Testis (tissue), 2 donors: ENCODE measurements at regions not wholly inside any gene's neighbourhood (a gene's known extent, or its start where the extent isn't known, plus 50 kb on each side); places are given as distances from the start of the nearest gene placed in this dataset.

Experiments used
- DNase-seq: peaks from one replicate; pipeline ENCODE4 v3.0.0-alpha.2; 2019
- H3K27ac ChIP-seq, 2 donors: fragments of 200-600 bp; sonication (generic); one replicate each; pipeline ENCODE4 v1.5.1; 2019
- H3K27me3 ChIP-seq: fragments of 200-600 bp; sonication (generic); one replicate; pipeline ENCODE4 v1.5.1; 2019
- H3K36me3 ChIP-seq: fragments of 200-600 bp; sonication (generic); one replicate; pipeline ENCODE4 v1.5.1; 2017; ENCODE audit warnings: low read depth; ENCODE audit errors: missing control alignments
- H3K4me1 ChIP-seq: fragments of 200-600 bp; sonication (generic); one replicate; pipeline ENCODE4 v1.5.1; 2019
- H3K4me3 ChIP-seq, 2 donors: fragments of 200-600 bp; sonication (generic); one replicate each; pipeline ENCODE4 v1.5.1; 2017 to 2019
- H3K9me3 ChIP-seq: fragments of 200-600 bp; sonication (generic); one replicate; pipeline ENCODE4 v1.5.1; 2017
- POLR2A ChIP-seq: fragments of 450-650 bp; IDR thresholded peaks from one replicate; pipeline ENCODE4 v1.6.1; 2017; ENCODE audit warnings: antibody characterized with exemption, mild to moderate bottlenecking, moderate library complexity
- WGBS, 2 donors: methylation state at CpG; one replicate each; pipeline ENCODE4 v1.1.5; 2018; 5-methylcytosine and 5-hydroxymethylcytosine counted together
- intact Hi-C: fragments of 100-400 bp; cut with DNase I; formaldehyde crosslinking; loops from one replicate; pipeline ENCODE4 v1.15.1; 2023; ENCODE audit warnings: low total_unique reads
- TF ChIP-seq, protein P1 (sequence below), 3 experiments: fragments of 450-650 bp in 2 of 3; fragments of 200-600 bp in 1 of 3; sonication (generic) in 1 of 3; IDR thresholded peaks; one replicate each; pipeline ENCODE4 v1.5.1; 2016 to 2019; ENCODE audit warnings: antibody characterized with exemption in 3 of 3, mild to moderate bottlenecking in 2 of 3, moderate library complexity in 1 of 3

DNA sequence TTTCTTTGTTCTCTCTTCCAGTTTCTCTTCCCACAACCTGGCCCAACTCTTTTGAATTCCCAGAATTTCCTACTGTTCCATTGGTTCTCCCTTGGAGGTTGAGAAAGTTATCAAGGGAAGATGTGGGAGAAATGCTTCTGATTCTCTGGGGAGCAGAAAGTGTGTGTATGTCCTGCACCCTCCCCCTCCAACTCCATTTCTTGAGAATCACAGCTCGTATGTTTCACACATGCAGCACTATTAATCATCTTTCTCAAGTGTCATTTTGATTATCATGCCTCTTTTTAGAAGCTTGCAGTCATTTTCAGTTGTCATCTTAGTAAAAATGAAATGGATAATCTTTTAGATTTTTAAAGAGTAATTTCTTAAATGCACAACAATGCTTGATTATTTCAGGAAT, 296.8 kb upstream of the SLC39A10 start:
- no peaks in the 10 kb centered on the region for H3K4me1 ChIP-seq
- H3K4me3 ChIP-seq: no peak overlapping the region
- intact Hi-C loops: no loop called here
- DNase-seq: no peak
- H3K9me3 ChIP-seq: no peaks in the 10 kb centered on the region
- H3K27ac ChIP-seq: no peak overlapping the region
- TF ChIP-seq POLR2A: no peak
- TF ChIP-seq, protein P1, sequence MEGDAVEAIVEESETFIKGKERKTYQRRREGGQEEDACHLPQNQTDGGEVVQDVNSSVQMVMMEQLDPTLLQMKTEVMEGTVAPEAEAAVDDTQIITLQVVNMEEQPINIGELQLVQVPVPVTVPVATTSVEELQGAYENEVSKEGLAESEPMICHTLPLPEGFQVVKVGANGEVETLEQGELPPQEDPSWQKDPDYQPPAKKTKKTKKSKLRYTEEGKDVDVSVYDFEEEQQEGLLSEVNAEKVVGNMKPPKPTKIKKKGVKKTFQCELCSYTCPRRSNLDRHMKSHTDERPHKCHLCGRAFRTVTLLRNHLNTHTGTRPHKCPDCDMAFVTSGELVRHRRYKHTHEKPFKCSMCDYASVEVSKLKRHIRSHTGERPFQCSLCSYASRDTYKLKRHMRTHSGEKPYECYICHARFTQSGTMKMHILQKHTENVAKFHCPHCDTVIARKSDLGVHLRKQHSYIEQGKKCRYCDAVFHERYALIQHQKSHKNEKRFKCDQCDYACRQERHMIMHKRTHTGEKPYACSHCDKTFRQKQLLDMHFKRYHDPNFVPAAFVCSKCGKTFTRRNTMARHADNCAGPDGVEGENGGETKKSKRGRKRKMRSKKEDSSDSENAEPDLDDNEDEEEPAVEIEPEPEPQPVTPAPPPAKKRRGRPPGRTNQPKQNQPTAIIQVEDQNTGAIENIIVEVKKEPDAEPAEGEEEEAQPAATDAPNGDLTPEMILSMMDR (IDR thresholded peaks at IDR 0.05): no peak
- H3K36me3 ChIP-seq: no peaks in the 10 kb centered on the region
- WGBS, 2 donors: 74 to 75% methylated on average over 1 of the region's 1 CpG
- H3K27me3 ChIP-seq: no peaks in the 10 kb centered on the region

DNA sequence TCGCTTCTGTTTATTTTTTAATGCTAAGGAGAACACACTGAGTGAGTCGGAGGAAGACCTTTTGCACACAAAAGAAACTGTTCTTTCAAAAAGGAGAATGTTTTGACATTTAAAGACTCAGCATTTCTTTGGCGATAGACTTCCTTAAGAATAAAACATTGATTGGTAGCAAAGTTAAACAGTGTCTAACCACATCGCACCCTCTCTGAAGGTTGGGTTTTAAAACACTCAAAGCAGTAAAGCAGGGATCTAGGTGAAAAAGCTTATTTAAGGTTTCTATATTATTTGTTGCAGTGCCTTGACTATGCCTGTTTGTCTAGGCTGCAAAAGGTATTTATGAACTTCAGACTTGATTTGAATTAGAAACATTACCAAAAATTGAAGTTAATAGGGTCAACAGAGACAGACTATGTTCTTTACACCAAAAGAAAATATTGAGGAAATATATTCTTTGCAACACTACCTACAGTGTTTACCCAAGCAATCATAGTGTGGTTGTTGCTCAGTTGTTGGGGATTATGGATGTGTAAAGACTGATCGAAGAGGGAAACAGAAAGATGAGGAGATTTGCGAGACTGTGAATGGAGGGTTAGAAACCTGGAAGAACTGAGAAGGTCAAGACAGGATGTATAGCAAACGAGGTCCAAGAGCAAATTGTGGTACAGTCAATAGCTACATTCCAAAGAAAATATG, 297.8 kb upstream of the SLC39A10 start:
- no peaks in the 10 kb centered on the region for H3K9me3 ChIP-seq
- H3K27ac ChIP-seq: no peak overlapping the region
- no peaks in the 10 kb centered on the region for H3K36me3 ChIP-seq
- no peak for TF ChIP-seq POLR2A
- TF ChIP-seq, protein P1 (IDR thresholded peaks at IDR 0.05): no peak
- intact Hi-C loops: no loop called here
- H3K4me1 ChIP-seq: no peaks in the 10 kb centered on the region
- DNase-seq: no peak
- no peak overlapping the region for H3K4me3 ChIP-seq
- WGBS, 2 donors: 70 to 77% methylated on average over 7 of the region's 7 CpGs
- no peaks in the 10 kb centered on the region for H3K27me3 ChIP-seq

DNA sequence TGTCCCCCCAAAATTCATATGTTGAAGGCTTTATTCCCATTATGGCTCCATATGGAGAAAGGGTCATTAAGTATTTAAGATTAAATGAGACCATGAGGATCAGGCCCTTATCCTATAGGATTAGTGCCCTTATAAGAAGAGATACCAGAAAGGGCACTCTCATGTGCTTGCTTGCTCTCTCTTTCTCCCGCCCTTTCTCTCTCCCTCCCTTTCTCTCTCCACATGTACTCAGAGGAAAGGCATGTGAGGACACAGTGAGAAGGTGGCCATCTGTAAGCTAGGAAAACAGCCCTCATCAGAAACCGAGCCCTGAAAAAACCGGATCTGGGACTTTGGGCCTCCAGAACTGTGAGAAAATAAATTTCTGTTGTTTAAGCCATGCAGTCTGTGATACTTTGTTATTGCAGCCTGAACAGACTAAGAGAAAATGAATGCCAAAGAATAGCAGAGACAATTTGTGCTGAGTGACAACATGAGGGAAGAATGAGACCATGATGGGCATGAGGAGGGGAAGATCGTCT, 300.0 kb upstream of the SLC39A10 start:
- WGBS, 2 donors: 93 to 94% methylated on average over 4 of the region's 4 CpGs
- H3K4me3 ChIP-seq: no peak overlapping the region
- no peaks in the 10 kb centered on the region for H3K36me3 ChIP-seq
- no peak for DNase-seq
- H3K9me3 ChIP-seq: no peaks in the 10 kb centered on the region
- TF ChIP-seq, protein P1 (IDR thresholded peaks at IDR 0.05): no peak
- no peak for TF ChIP-seq POLR2A
- no peaks in the 10 kb centered on the region for H3K4me1 ChIP-seq
- H3K27me3 ChIP-seq: no peaks in the 10 kb centered on the region
- no peak overlapping the region for H3K27ac ChIP-seq
- intact Hi-C loops: no loop called here

DNA sequence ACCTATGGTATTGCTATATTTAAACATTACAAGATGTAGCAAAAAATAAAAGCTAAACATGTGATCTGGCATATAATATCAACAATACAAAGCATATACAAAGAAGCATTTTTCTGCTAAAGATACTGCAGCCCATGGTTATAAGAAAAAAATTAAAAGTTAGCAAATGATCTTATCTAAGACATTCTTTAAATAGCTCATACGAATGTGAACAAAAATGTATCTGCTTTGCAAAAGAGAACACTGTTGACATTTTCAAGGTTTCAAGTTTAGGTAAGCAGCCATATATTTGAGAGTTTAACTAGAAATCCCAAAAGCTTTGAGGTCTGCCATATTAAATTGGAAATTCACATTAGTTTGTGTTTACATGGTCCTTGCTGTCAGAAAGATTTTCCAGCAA, 301.0 kb upstream of the SLC39A10 start:
- TF ChIP-seq, protein P1 (IDR thresholded peaks at IDR 0.05): no peak
- TF ChIP-seq POLR2A: no peak
- Histone ChIP-seq H3K27ac (no peak overlapping the region), H3K4me3 (no peak overlapping the region), H3K4me1 (no peaks in the 10 kb centered on the region), H3K36me3 (no peaks in the 10 kb centered on the region), H3K27me3 (no peaks in the 10 kb centered on the region), H3K9me3 (no peaks in the 10 kb centered on the region)
- WGBS, 2 donors: 16 to 30% methylated on average over 1 of the region's 1 CpG
- DNase-seq: no peak
- intact Hi-C loops: no loop called here

DNA sequence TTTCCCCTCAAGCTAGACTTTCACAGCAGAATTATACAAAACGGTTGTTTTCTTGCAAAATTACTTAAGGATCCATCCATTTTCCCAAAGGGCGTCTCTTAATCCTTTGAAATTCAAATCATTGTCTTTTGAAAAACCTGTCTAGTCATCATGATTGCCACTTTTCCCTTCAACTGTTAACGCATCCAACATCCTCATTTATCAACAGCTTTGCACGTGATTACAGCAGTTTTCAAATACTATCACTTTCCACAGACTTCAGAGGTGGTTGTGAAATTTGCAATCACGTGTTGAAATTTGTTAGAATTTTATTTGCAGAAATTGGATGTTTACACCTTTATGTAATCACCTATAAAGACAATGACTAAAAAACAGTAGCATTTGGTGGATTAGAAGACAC, 304.4 kb upstream of the SLC39A10 start:
- Histone ChIP-seq H3K4me1 (no peaks in the 10 kb centered on the region), H3K4me3 (no peak overlapping the region), H3K9me3 (no peaks in the 10 kb centered on the region), H3K27ac (no peak overlapping the region), H3K36me3 (no peaks in the 10 kb centered on the region), H3K27me3 (no peaks in the 10 kb centered on the region)
- 71 to 80% methylated on average over 5 of the region's 5 CpGs for WGBS, 2 donors
- DNase-seq: no peak
- TF ChIP-seq, protein P1 (IDR thresholded peaks at IDR 0.05): no peak
- no peak for TF ChIP-seq POLR2A
- intact Hi-C loops: no loop called here
